DND-41 (cell line): ENCODE measurements at regions not wholly inside any gene's neighbourhood (a gene's known extent, or its start where the extent isn't known, plus 50 kb on each side); places are given as distances from the start of the nearest gene placed in this dataset.

Experiments used
- ATAC-seq: fragments of 200-7000 bp; cut with Tn5 transposase; 3 replicates; pipeline ENCODE4 v1.9.1; 2021; ENCODE audit warnings: low read depth; ENCODE audit not compliant: insufficient read depth
- DNase-seq: peaks from one replicate; pipeline ENCODE4 v3.0.0-alpha.2; 2020
- H2AFZ ChIP-seq: 2 replicates; pipeline ENCODE4 v1.6.0; 2012; ENCODE audit warnings: low read depth, low read length
- H3K27ac ChIP-seq: 2 replicates; pipeline ENCODE4 v1.5.1; 2012; ENCODE audit warnings: low read length, inconsistent platforms
- H3K27me3 ChIP-seq: fragments of 200-600 bp; sonication (generic); 2 replicates; pipeline ENCODE4 v1.6.0; 2012; ENCODE audit warnings: low read length, mild to moderate bottlenecking, inconsistent platforms; ENCODE audit not compliant: insufficient read depth, poor library complexity
- H3K36me3 ChIP-seq: 2 replicates; pipeline ENCODE4 v1.5.1; 2012; ENCODE audit warnings: low read length, inconsistent platforms; ENCODE audit not compliant: insufficient read depth
- H3K4me1 ChIP-seq: 2 replicates; pipeline ENCODE4 v1.5.1; 2012; ENCODE audit warnings: mild to moderate bottlenecking, low read length; ENCODE audit not compliant: insufficient read depth
- H3K4me2 ChIP-seq: 2 replicates; pipeline ENCODE4 v1.6.0; 2012; ENCODE audit warnings: mild to moderate bottlenecking, moderate library complexity, low read length, inconsistent platforms; ENCODE audit not compliant: insufficient read depth
- H3K4me3 ChIP-seq, 2 experiments: fragments of 200-600 bp in 1 of 2; shearing (Covaris generic) in 1 of 2; 2 replicates each; pipeline ENCODE4 v1.5.1; 2012 to 2016; ENCODE audit warnings: inconsistent platforms in 2 of 2, low read length in 2 of 2, mild to moderate bottlenecking in 2 of 2, low read depth in 1 of 2, moderate library complexity in 1 of 2
- H3K79me2 ChIP-seq: 2 replicates; pipeline ENCODE4 v1.6.0; 2012; ENCODE audit warnings: low read length, inconsistent platforms; ENCODE audit not compliant: insufficient read depth
- H3K9ac ChIP-seq: 2 replicates; pipeline ENCODE4 v1.6.0; 2012; ENCODE audit warnings: low read depth, mild to moderate bottlenecking, inconsistent platforms, low read length, moderate library complexity
- H3K9me3 ChIP-seq: 2 replicates; pipeline ENCODE4 v1.5.1; 2012; ENCODE audit warnings: low read length, moderate library complexity, mild to moderate bottlenecking, inconsistent platforms; ENCODE audit not compliant: insufficient read depth, severe bottlenecking
- H4K20me1 ChIP-seq: 2 replicates; pipeline ENCODE4 v1.6.0; 2012; ENCODE audit warnings: low read length; ENCODE audit not compliant: insufficient read depth
- CTCF ChIP-seq: IDR thresholded peaks from 2 replicates; pipeline ENCODE4 v1.5.1; 2012; ENCODE audit warnings: borderline replicate concordance, low read length, moderate library complexity, mild to moderate bottlenecking; ENCODE audit not compliant: poor library complexity, severe bottlenecking; ENCODE audit errors: extremely low read depth
- EZH2 ChIP-seq: IDR thresholded peaks from 3 replicates; pipeline ENCODE4 v1.6.1; 2012; ENCODE audit warnings: borderline replicate concordance, low read depth, mild to moderate bottlenecking, moderate library complexity, low read length, inconsistent platforms; ENCODE audit not compliant: severe bottlenecking

GRCh38 chr3:31241533-31241932, 291.2 kb upstream of the STT3B start:
- Histone ChIP-seq H3K9me3 (no peaks in the 10 kb centered on the region), H3K4me1 (no peaks in the 10 kb centered on the region), H3K4me2 (no peak overlapping the region), H3K79me2 (no peaks in the 10 kb centered on the region), H3K27ac (no peak overlapping the region), H3K36me3 (no peaks in the 10 kb centered on the region), H4K20me1 (no peaks in the 10 kb centered on the region), H3K4me3 (no peak overlapping the region), H3K9ac (no peak overlapping the region), H2AFZ (no peak overlapping the region), H3K27me3 (no peaks in the 10 kb centered on the region)
- DNase-seq (no peak), ATAC-seq (no peak)
- TF ChIP-seq CTCF (no peak), EZH2 (no peak)

GRCh38 chr3:31242026-31242960, 290.4 kb upstream of the STT3B start:
- Histone ChIP-seq H4K20me1 (no peaks in the 10 kb centered on the region), H3K79me2 (no peaks in the 10 kb centered on the region), H3K36me3 (no peaks in the 10 kb centered on the region), H3K4me2 (no peak overlapping the region), H3K27me3 (no peaks in the 10 kb centered on the region), H3K4me3 (no peak overlapping the region), H2AFZ (no peak overlapping the region), H3K9me3 (no peaks in the 10 kb centered on the region), H3K27ac (no peak overlapping the region), H3K9ac (no peak overlapping the region), H3K4me1 (no peaks in the 10 kb centered on the region)
- ATAC-seq (no peak), DNase-seq (no peak)
- TF ChIP-seq CTCF (no peak), EZH2 (no peak)

GRCh38 chr3:31244929-31245817, 287.6 kb upstream of the STT3B start:
- ATAC-seq: no peak
- no peaks in the 10 kb centered on the region for H4K20me1 ChIP-seq
- H3K4me2 ChIP-seq: no peak overlapping the region
- H3K27ac ChIP-seq: no peak overlapping the region
- no peak overlapping the region for H2AFZ ChIP-seq
- peaks cover 11% of the 10 kb centered on the region for H3K4me1 ChIP-seq
- no peaks in the 10 kb centered on the region for H3K36me3 ChIP-seq
- H3K79me2 ChIP-seq: no peaks in the 10 kb centered on the region
- TF ChIP-seq EZH2: no peak
- TF ChIP-seq CTCF: no peak
- no peak overlapping the region for H3K4me3 ChIP-seq
- H3K9ac ChIP-seq: no peak overlapping the region
- H3K27me3 ChIP-seq: no peaks in the 10 kb centered on the region
- H3K9me3 ChIP-seq: no peaks in the 10 kb centered on the region
- no peak for DNase-seq
